ENCODE measurements at regions not wholly inside any gene's neighbourhood (a gene's known extent, or its start where the extent isn't known, plus 50 kb on each side); places are given as distances from the start of the nearest gene placed in this dataset.

- no peak overlapping the region for H3K18ac ChIP-seq (ENCODE audit: insufficient read length, low read depth, low read length)
- H3K56ac ChIP-seq (ENCODE audit: insufficient read length, low read depth, low read length) = no peak overlapping the region
- H3K27ac Mint-ChIP-seq = no peak overlapping the region
- no peak overlapping the region for H4K91ac ChIP-seq (ENCODE audit: insufficient read length, low read depth, low read length)
- H3K23me2 ChIP-seq (ENCODE audit: insufficient read length, low read depth, low read length, poor library complexity, severe bottlenecking) = no peaks in the 10 kb centered on the region
- H3K14ac ChIP-seq (ENCODE audit: insufficient read depth, low read length) = no peak overlapping the region
- H3K79me2 ChIP-seq (ENCODE audit: insufficient read depth, low read length) = no peaks in the 10 kb centered on the region
- no peak overlapping the region for H3K4ac ChIP-seq (ENCODE audit: low read depth, low read length)
- H2BK12ac ChIP-seq (ENCODE audit: insufficient read length, low read depth, low read length) = no peak overlapping the region
- H3K4me3 Mint-ChIP-seq = no peak overlapping the region
- peaks cover 9 to 10% of the 10 kb centered on the region in 2 experiments; a peak in 3 of 4 replicates for H3K4me1 Mint-ChIP-seq
- no peak overlapping the region for H3K23ac ChIP-seq (ENCODE audit: insufficient read length, low read depth, low read length)
- H2BK15ac ChIP-seq (ENCODE audit: low read depth, low read length) = no peak overlapping the region
- H4K8ac ChIP-seq (replicated peaks; ENCODE audit: insufficient read length, low read depth, low read length) = no peak overlapping the region
- no peaks in the 10 kb centered on the region for H4K20me1 ChIP-seq (ENCODE audit: control insufficient read depth, insufficient read depth, insufficient read length)
- no peaks in the 10 kb centered on the region for H3K36me3 Mint-ChIP-seq (ENCODE audit: insufficient read depth in 1 of 3, low read depth in 3 of 3)
- no peak overlapping the region for H2BK5ac ChIP-seq (ENCODE audit: insufficient read length, low read length)
- H2BK120ac ChIP-seq (ENCODE audit: low read depth, low read length, poor library complexity, severe bottlenecking) = no peak overlapping the region
- no peak overlapping the region for H3T11ph ChIP-seq (ENCODE audit: low read length)
- no peak overlapping the region for H2AFZ ChIP-seq (ENCODE audit: low read length)
- H2BK20ac ChIP-seq (ENCODE audit: low read depth, low read length, poor library complexity, severe bottlenecking) = no peak overlapping the region
- H2AK5ac ChIP-seq (ENCODE audit: insufficient read length, low read length) = no peak overlapping the region
- DNase-seq = no peak
- no peaks in the 10 kb centered on the region for H3K27me3 ChIP-seq (ENCODE audit: insufficient read depth, low read length)
- H3K9me3 Mint-ChIP-seq = peaks cover under 1% of the 10 kb centered on the region in 2 experiments; a peak in 2 of 5 replicates
- H3K4me2 ChIP-seq (ENCODE audit: insufficient read depth, insufficient read length, low read length) = no peak overlapping the region
- no CpG with 5 or more reads among the region's 4 CpGs for WGBS (ENCODE audit: extremely low coverage, insufficient read length, low lambda C conversion rate)
- H3K4me1 ChIP-seq (ENCODE audit: insufficient read depth, low read length) = no peaks in the 10 kb centered on the region
- H3K79me1 ChIP-seq (ENCODE audit: insufficient read depth, low read depth, low read length, poor library complexity, severe bottlenecking) = no peaks in the 10 kb centered on the region
- H4K5ac ChIP-seq (ENCODE audit: insufficient read length, low read depth, low read length) = no peak overlapping the region
- H3K27ac ChIP-seq (ENCODE audit: insufficient read length, low read depth, low read length) = no peak overlapping the region
- H3K9me3 ChIP-seq (ENCODE audit: control insufficient read depth, low read depth, low read length) = no peaks in the 10 kb centered on the region
- no peaks in the 10 kb centered on the region for H3K27me3 Mint-ChIP-seq (ENCODE audit: low read depth)
- no peak overlapping the region for H3K9ac ChIP-seq (ENCODE audit: extremely low read depth, insufficient read length, low read length)
- TF ChIP-seq CTCF (conservative IDR thresholded peaks at IDR 0.05) = no peak
Observed at GRCh38 chr4:58166490-58166889, 1056.3 kb upstream of the IGFBP7 start.
